T-helper 2 cell treated with Interferon-gamma antibody and Interleukin-4, amounts not matched to agents 100 ng/mL and 5 ng/mL, for 36 hours (primary cell): ENCODE measurements at regions not wholly inside any gene's neighbourhood (a gene's known extent, or its start where the extent isn't known, plus 50 kb on each side); places are given as distances from the start of the nearest gene placed in this dataset.
"Not testable (repeated sequence)": the region's sequence is repeated elsewhere in the genome, so short reads cannot be mapped to it uniquely, and the experiment has no call there.

Experiments used
- intact Hi-C: fragments of 100-400 bp; cut with micrococcal nuclease; formaldehyde crosslinking; loops from one replicate; pipeline ENCODE4 v1.15.1; 2023

- intact Hi-C loops = not testable (repeated sequence)
Observed at GRCh38 chr21:31819692-31820091, 53.1 kb upstream of the HUNK start.

GRCh38 chr21:31814356-31814755 lies 58.5 kb upstream of the HUNK start:
- intact Hi-C loops = not testable (repeated sequence)

- intact Hi-C loops = no loop called here
Observed at GRCh38 chr21:31813862-31814261, 59.0 kb upstream of the HUNK start.

GRCh38 chr21:31804008-31804394 lies 68.8 kb upstream of the HUNK start:
- intact Hi-C loops = no loop called here

GRCh38 chr21:31803039-31804007 lies 69.5 kb upstream of the HUNK start:
- intact Hi-C loops = no loop called here

- intact Hi-C loops = no loop called here
Observed at GRCh38 chr21:31802331-31802730, 70.4 kb upstream of the SCAF4 start.

- intact Hi-C loops = no loop called here
Observed at GRCh38 chr21:31801551-31802219, 69.8 kb upstream of the SCAF4 start.

- intact Hi-C loops = no loop called here
Observed at GRCh38 chr21:31798842-31799704, 67.2 kb upstream of the SCAF4 start.

- intact Hi-C loops = no loop called here
Observed at GRCh38 chr21:31795992-31796391, 64.1 kb upstream of the SCAF4 start.

- intact Hi-C loops = not testable (repeated sequence)
Observed at GRCh38 chr21:31790420-31790819, 58.5 kb upstream of the SCAF4 start.

GRCh38 chr21:31788581-31788980 lies 56.7 kb upstream of the SCAF4 start:
- intact Hi-C loops = loop anchor here (10.0 kb wide), 1 partner anchor 466 kb away; no protein-coding TSS in a partner anchor

- intact Hi-C loops = loop anchor here (10.0 kb wide), 1 partner anchor 467 kb away; no protein-coding TSS in a partner anchor
Observed at GRCh38 chr21:31787691-31788090, 55.8 kb upstream of the SCAF4 start.

GRCh38 chr21:31786164-31786920 lies 54.4 kb upstream of the SCAF4 start:
- intact Hi-C loops = loop anchor here (10.0 kb wide), 1 partner anchor 468 kb away; no protein-coding TSS in a partner anchor

GRCh38 chr21:31785237-31786163 lies 53.6 kb upstream of the SCAF4 start:
- intact Hi-C loops = loop anchor here (10.0 kb wide), 1 partner anchor 469 kb away; no protein-coding TSS in a partner anchor

- intact Hi-C loops = loop anchor here (10.0 kb wide), 1 partner anchor 473 kb away; no protein-coding TSS in a partner anchor
Observed at GRCh38 chr21:31781737-31782136, 49.8 kb upstream of the SCAF4 start.
